ENCODE measurements at regions not wholly inside any gene's neighbourhood (a gene's known extent, or its start where the extent isn't known, plus 50 kb on each side); places are given as distances from the start of the nearest gene placed in this dataset.

DNA sequence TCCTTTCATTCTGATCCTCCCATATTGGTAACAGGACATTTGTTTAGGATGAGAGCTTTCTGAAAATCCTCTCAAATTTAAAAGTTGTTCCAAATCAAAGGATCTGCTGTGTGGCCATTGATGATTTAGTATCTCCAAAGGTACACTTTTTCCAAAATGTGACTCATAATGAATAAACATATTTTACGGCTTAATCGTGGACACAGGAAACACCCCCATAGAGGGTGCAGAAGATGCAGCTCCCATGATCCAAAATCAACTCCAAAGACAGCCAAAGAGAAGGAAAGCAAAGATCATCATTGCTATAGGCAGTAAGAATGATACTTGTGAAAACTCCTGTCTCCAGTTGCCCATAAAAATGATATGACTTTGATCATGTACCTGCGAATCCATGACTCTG is 239.7 kb downstream of the PIK3R1 start:
- TF ChIP-seq, protein P1, sequence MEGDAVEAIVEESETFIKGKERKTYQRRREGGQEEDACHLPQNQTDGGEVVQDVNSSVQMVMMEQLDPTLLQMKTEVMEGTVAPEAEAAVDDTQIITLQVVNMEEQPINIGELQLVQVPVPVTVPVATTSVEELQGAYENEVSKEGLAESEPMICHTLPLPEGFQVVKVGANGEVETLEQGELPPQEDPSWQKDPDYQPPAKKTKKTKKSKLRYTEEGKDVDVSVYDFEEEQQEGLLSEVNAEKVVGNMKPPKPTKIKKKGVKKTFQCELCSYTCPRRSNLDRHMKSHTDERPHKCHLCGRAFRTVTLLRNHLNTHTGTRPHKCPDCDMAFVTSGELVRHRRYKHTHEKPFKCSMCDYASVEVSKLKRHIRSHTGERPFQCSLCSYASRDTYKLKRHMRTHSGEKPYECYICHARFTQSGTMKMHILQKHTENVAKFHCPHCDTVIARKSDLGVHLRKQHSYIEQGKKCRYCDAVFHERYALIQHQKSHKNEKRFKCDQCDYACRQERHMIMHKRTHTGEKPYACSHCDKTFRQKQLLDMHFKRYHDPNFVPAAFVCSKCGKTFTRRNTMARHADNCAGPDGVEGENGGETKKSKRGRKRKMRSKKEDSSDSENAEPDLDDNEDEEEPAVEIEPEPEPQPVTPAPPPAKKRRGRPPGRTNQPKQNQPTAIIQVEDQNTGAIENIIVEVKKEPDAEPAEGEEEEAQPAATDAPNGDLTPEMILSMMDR (IDR thresholded peaks at IDR 0.05) = no peak
- TF ChIP-seq POLR2AphosphoS5 (IDR thresholded peaks at IDR 0.05) = no peak

All from transverse colon (tissue), 4 donors.